ENCODE measurements at regions not wholly inside any gene's neighbourhood (a gene's known extent, or its start where the extent isn't known, plus 50 kb on each side); places are given as distances from the start of the nearest gene placed in this dataset.

DNA sequence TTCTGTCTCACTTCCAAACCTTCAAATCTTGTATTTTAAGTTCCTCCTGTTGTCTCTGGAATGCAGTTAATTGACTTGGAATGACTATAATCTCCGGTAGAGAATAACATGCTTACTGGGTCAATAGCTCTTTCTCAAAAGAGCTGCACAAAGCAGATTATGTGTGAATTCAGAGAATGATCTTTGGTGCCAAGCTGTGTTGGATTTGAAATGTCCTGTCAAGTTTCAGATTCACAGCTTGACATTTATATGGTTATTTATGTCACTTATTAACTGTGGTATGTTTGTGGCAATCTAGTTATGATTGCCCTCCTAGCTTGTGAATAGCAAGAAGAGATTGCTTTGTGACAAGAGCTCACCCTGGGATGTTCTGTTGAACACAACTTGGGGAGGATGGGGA is 128.3 kb upstream of the KCNE2 start:
- Histone ChIP-seq H3K4me3 (ENCODE audit: low read depth, low read length) (no peak overlapping the region), H3K27ac (ENCODE audit: low read depth, low read length) (no peak overlapping the region), H3K9me3 (ENCODE audit: control insufficient read depth, insufficient read depth, low read length) (no peaks in the 10 kb centered on the region), H3K27me3 (ENCODE audit: control insufficient read depth, insufficient read depth, low read length) (peaks cover 10% of the 10 kb centered on the region)
- ChIA-PET CTCF (no interaction called here), POLR2A (no interaction called here)
- TF ChIP-seq, protein P1, sequence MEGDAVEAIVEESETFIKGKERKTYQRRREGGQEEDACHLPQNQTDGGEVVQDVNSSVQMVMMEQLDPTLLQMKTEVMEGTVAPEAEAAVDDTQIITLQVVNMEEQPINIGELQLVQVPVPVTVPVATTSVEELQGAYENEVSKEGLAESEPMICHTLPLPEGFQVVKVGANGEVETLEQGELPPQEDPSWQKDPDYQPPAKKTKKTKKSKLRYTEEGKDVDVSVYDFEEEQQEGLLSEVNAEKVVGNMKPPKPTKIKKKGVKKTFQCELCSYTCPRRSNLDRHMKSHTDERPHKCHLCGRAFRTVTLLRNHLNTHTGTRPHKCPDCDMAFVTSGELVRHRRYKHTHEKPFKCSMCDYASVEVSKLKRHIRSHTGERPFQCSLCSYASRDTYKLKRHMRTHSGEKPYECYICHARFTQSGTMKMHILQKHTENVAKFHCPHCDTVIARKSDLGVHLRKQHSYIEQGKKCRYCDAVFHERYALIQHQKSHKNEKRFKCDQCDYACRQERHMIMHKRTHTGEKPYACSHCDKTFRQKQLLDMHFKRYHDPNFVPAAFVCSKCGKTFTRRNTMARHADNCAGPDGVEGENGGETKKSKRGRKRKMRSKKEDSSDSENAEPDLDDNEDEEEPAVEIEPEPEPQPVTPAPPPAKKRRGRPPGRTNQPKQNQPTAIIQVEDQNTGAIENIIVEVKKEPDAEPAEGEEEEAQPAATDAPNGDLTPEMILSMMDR (IDR thresholded peaks at IDR 0.05; ENCODE audit: low read depth, low read length): no peak
- DNase-seq (ENCODE audit: low read depth, low spot score): no peak

- ChIA-PET CTCF (interaction anchor here (2.3 kb wide), 1 partner anchor 105 kb away, joined by 8 read pairs; no protein-coding TSS in a partner anchor), POLR2A (no interaction called here)
- Histone ChIP-seq H3K4me3 (ENCODE audit: low read depth, low read length) (no peak overlapping the region), H3K27me3 (ENCODE audit: control insufficient read depth, insufficient read depth, low read length) (peaks cover 3% of the 10 kb centered on the region), H3K9me3 (ENCODE audit: control insufficient read depth, insufficient read depth, low read length) (peaks cover 5% of the 10 kb centered on the region; the same call in 1 of the 2 replicates), H3K27ac (ENCODE audit: low read depth, low read length) (no peak overlapping the region)
- no peak for DNase-seq (ENCODE audit: low read depth, low spot score)
- TF ChIP-seq, protein P1 (IDR thresholded peaks at IDR 0.05; ENCODE audit: low read depth, low read length): no peak
Measured at GRCh38 chr21:34242973-34243372, 120.8 kb upstream of the KCNE2 start.

DNA sequence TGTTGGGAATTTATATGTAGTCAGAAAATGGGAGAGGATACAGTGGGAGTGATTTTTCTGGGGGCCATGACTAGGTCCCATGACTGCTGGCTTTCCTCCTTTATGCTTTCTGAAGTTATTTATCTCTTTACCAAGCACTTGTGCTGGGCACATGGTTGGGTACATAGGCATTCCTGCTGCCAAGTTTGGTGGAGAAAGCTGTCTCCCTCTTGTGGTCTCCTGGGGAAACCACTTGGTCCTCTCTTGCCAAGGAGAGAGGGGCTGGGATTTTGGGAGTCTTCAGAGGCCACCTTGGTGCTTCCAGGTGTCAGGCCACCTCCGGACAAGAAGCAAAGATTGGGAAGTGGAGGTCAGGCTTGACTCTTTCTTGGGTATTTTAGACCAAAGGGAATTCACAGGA is 120.2 kb upstream of the KCNE2 start:
- Histone ChIP-seq H3K4me3 (ENCODE audit: low read depth, low read length) (no peak overlapping the region), H3K9me3 (ENCODE audit: control insufficient read depth, insufficient read depth, low read length) (peaks cover 5% of the 10 kb centered on the region; the same call in 1 of the 2 replicates), H3K27me3 (ENCODE audit: control insufficient read depth, insufficient read depth, low read length) (peaks cover 5% of the 10 kb centered on the region), H3K27ac (ENCODE audit: low read depth, low read length) (no peak overlapping the region)
- POLR2A ChIA-PET: no interaction called here
- no peak for DNase-seq (ENCODE audit: low read depth, low spot score)
- TF ChIP-seq, protein P1 (IDR thresholded peaks at IDR 0.05; ENCODE audit: low read depth, low read length): peak; percentile 59
- CTCF ChIA-PET: interaction anchor here (2.3 kb wide), 1 partner anchor 104 kb away, joined by 8 read pairs; no protein-coding TSS in a partner anchor

GRCh38 chr21:34252751-34253150 is 111.1 kb upstream of the KCNE2 start:
- no peak overlapping the region for H3K27ac ChIP-seq (ENCODE audit: low read depth, low read length)
- POLR2A ChIA-PET: no interaction called here
- H3K9me3 ChIP-seq (ENCODE audit: control insufficient read depth, insufficient read depth, low read length): peaks cover 1% of the 10 kb centered on the region; the same call in 1 of the 2 replicates
- H3K27me3 ChIP-seq (ENCODE audit: control insufficient read depth, insufficient read depth, low read length): peaks cover 7% of the 10 kb centered on the region
- no peak for DNase-seq (ENCODE audit: low read depth, low spot score)
- CTCF ChIA-PET: no interaction called here
- TF ChIP-seq, protein P1 (IDR thresholded peaks at IDR 0.05; ENCODE audit: low read depth, low read length): no peak
- no peak overlapping the region for H3K4me3 ChIP-seq (ENCODE audit: low read depth, low read length)

DNA sequence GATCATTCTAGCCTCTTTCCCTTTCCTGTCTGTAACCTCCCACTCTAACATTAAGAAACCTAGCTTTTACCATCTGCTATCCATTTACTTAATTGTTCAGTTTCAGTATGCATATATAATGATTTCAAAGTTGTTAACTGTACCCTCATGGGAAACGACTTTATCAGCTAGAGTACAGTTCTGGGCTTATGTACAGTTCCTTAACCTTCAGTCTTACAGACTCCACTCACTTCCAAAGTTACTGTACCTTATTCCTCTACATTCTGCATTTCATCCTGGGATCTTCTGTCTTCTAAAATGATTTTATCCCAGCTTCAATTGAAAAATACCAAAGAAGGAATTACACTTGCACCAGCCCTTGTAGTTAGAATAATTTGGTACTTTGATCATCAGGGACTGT is 108.7 kb upstream of the KCNE2 start:
- Histone ChIP-seq H3K4me3 (ENCODE audit: low read depth, low read length) (no peak overlapping the region), H3K9me3 (ENCODE audit: control insufficient read depth, insufficient read depth, low read length) (no peaks in the 10 kb centered on the region), H3K27me3 (ENCODE audit: control insufficient read depth, insufficient read depth, low read length) (peaks cover 8% of the 10 kb centered on the region), H3K27ac (ENCODE audit: low read depth, low read length) (no peak overlapping the region)
- ChIA-PET CTCF (no interaction called here), POLR2A (no interaction called here)
- DNase-seq (ENCODE audit: low read depth, low spot score): no peak
- TF ChIP-seq, protein P1 (IDR thresholded peaks at IDR 0.05; ENCODE audit: low read depth, low read length): no peak
